ENCODE measurements at regions not wholly inside any gene's neighbourhood (a gene's known extent, or its start where the extent isn't known, plus 50 kb on each side); places are given as distances from the start of the nearest gene placed in this dataset.

DNA sequence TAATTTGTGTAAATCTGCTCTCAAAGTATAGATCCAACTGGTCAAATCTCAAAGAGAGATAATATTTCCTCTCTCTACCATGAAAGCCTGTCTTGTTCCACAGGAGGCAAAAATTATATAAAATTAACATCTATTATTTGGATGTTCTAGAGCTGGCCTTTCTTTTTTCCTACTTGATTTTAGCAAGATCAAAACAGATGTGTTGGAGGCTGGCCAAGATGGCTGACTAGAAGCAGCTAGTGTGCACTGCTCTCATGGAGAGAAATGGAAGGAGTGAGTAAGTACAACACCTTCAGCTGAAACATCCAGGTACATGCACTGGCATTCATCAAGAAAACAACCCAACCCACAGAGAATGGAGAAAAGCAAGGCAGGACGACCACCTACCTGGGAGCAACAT lies 298.6 kb upstream of the SLC24A2 start:
- TF ChIP-seq CTCF (IDR thresholded peaks at IDR 0.05) (no peak), ZFX (IDR thresholded peaks at IDR 0.05; ENCODE audit: borderline replicate concordance) (no peak)

Measured in 22Rv1 (cell line).